HEK293 (cell line): ENCODE measurements at regions not wholly inside any gene's neighbourhood (a gene's known extent, or its start where the extent isn't known, plus 50 kb on each side); places are given as distances from the start of the nearest gene placed in this dataset.

Source experiments
- CTCF ChIA-PET: fragments of 350-600 bp; formaldehyde crosslinking; extraction: SDS; loops from one replicate; lab custom pipeline; 2021; ENCODE audit warnings: antibody characterized with exemption; lab: Yijun Ruan, JAX
- POLR2A ChIA-PET: fragments of 300-600 bp; formaldehyde crosslinking; extraction: SDS; loops from one replicate; lab custom pipeline; 2020; ENCODE audit warnings: antibody characterized with exemption, inconsistent platforms; lab: Yijun Ruan, JAX
- H3K27ac ChIP-seq: fragments of 200-500 bp; sonication (Bioruptor generic); 2 replicates; pipeline ENCODE4 v1.5.1; 2014; ENCODE audit warnings: low read depth, low read length, control low read depth, inconsistent platforms; ENCODE audit errors: extremely low read depth
- H3K36me3 ChIP-seq, 2 experiments: fragments of 200-500 bp in 1 of 2; sonication (Bioruptor generic) in 1 of 2; 1 replicate in 1 of 2; 2 replicates in 1 of 2; pipeline ENCODE4 v1.5.1; 2014 to 2017; ENCODE audit warnings: inconsistent platforms in 2 of 2, low read length in 2 of 2; ENCODE audit not compliant: control insufficient read depth in 2 of 2, insufficient read depth in 1 of 2
- H3K4me1 ChIP-seq: fragments of 200-500 bp; sonication (Bioruptor generic); 2 replicates; pipeline ENCODE4 v1.5.1; 2014; ENCODE audit warnings: mild to moderate bottlenecking, low read length, inconsistent platforms; ENCODE audit not compliant: control insufficient read depth, insufficient read depth
- H3K4me3 ChIP-seq: 2 replicates; pipeline ENCODE4 v1.5.1; 2011; ENCODE audit warnings: low read depth, mild to moderate bottlenecking, control low read depth, low read length, moderate library complexity
- H3K9me3 ChIP-seq: fragments of 200-500 bp; sonication (Bioruptor generic); 2 replicates; pipeline ENCODE4 v1.5.1; 2014; ENCODE audit warnings: low read depth, low read length, inconsistent platforms; ENCODE audit not compliant: control insufficient read depth, insufficient read depth
- GFI1B ChIP-seq: fragments of 450-650 bp; formaldehyde crosslinking; IDR thresholded peaks from 2 replicates; pipeline ENCODE4 v1.5.1; 2016; ENCODE audit warnings: missing biosample characterization, missing genetic modification characterization
- HIC1 ChIP-seq: fragments of 450-650 bp; formaldehyde crosslinking; IDR thresholded peaks from 2 replicates; pipeline ENCODE4 v1.5.1; 2016; ENCODE audit warnings: missing biosample characterization, missing genetic modification characterization
- HOXD13 ChIP-seq: sonication (generic); formaldehyde crosslinking; IDR thresholded peaks from 2 replicates; pipeline ENCODE4 v1.8.0; 2022; ENCODE audit warnings: missing genetic modification reagents, borderline replicate concordance
- IKZF3 ChIP-seq: fragments of 450-650 bp; IDR thresholded peaks from 2 replicates; pipeline ENCODE4 v1.5.0; 2018; ENCODE audit warnings: missing biosample characterization, mild to moderate bottlenecking, missing genetic modification characterization, moderate library complexity
- KLF7 ChIP-seq: fragments of 450-650 bp; formaldehyde crosslinking; IDR thresholded peaks from 2 replicates; pipeline ENCODE4 v1.5.1; 2016; ENCODE audit warnings: missing biosample characterization, missing genetic modification characterization, borderline replicate concordance
- RBAK ChIP-seq: fragments of 450-650 bp; formaldehyde crosslinking; IDR thresholded peaks from 2 replicates; pipeline ENCODE4 v1.5.1; 2016; ENCODE audit warnings: missing biosample characterization, missing genetic modification characterization
- ZBTB21 ChIP-seq: fragments of 450-650 bp; formaldehyde crosslinking; IDR thresholded peaks from 2 replicates; pipeline ENCODE4 v1.5.1; 2017; ENCODE audit warnings: missing biosample characterization, missing genetic modification characterization
- ZBTB48 ChIP-seq: fragments of 450-650 bp; formaldehyde crosslinking; IDR thresholded peaks from 2 replicates; pipeline ENCODE4 v1.5.1; 2016; ENCODE audit warnings: missing biosample characterization, missing genetic modification characterization
- ZBTB7A ChIP-seq: fragments of 450-650 bp; formaldehyde crosslinking; IDR thresholded peaks from 2 replicates; pipeline ENCODE4 v1.5.1; 2016; ENCODE audit warnings: low read depth, missing biosample characterization, missing genetic modification characterization
- ZFP3 ChIP-seq: fragments of 450-650 bp; formaldehyde crosslinking; IDR thresholded peaks from 2 replicates; pipeline ENCODE4 v1.5.1; 2016; ENCODE audit warnings: low read depth, missing biosample characterization, missing genetic modification characterization
- ZNF121 ChIP-seq: fragments of 450-650 bp; formaldehyde crosslinking; IDR thresholded peaks from 2 replicates; pipeline ENCODE4 v1.5.1; 2016; ENCODE audit warnings: missing biosample characterization, missing genetic modification characterization
- ZNF140 ChIP-seq: fragments of 450-650 bp; formaldehyde crosslinking; IDR thresholded peaks from 2 replicates; pipeline ENCODE4 v1.5.1; 2016; ENCODE audit warnings: missing biosample characterization, missing genetic modification characterization
- ZNF155 ChIP-seq: fragments of 450-650 bp; formaldehyde crosslinking; IDR thresholded peaks from 2 replicates; pipeline ENCODE4 v1.5.1; 2016; ENCODE audit warnings: missing biosample characterization, missing genetic modification characterization
- ZNF2 ChIP-seq: fragments of 450-650 bp; formaldehyde crosslinking; IDR thresholded peaks from 2 replicates; pipeline ENCODE4 v1.5.1; 2016; ENCODE audit warnings: missing biosample characterization, missing genetic modification characterization
- ZNF26 ChIP-seq: fragments of 450-650 bp; formaldehyde crosslinking; IDR thresholded peaks from 2 replicates; pipeline ENCODE4 v1.5.1; 2016; ENCODE audit warnings: missing biosample characterization, missing genetic modification characterization
- ZNF366 ChIP-seq: fragments of 450-650 bp; formaldehyde crosslinking; conservative IDR thresholded peaks from 2 replicates; pipeline ENCODE4 v1.5.1; 2016; ENCODE audit warnings: missing biosample characterization, missing genetic modification characterization
- ZNF48 ChIP-seq: fragments of 450-650 bp; formaldehyde crosslinking; IDR thresholded peaks from 2 replicates; pipeline ENCODE4 v1.5.1; 2016; ENCODE audit warnings: missing biosample characterization, missing genetic modification characterization
- ZNF555 ChIP-seq: fragments of 450-650 bp; formaldehyde crosslinking; conservative IDR thresholded peaks from 2 replicates; pipeline ENCODE4 v1.5.1; 2017; ENCODE audit warnings: missing biosample characterization, mild to moderate bottlenecking, missing genetic modification characterization, inconsistent platforms
- ZNF560 ChIP-seq: fragments of 450-650 bp; formaldehyde crosslinking; IDR thresholded peaks from 2 replicates; pipeline ENCODE4 v1.5.1; 2017; ENCODE audit warnings: missing biosample characterization, missing genetic modification characterization, borderline replicate concordance
- ZNF626 ChIP-seq: fragments of 450-650 bp; sonication (Bioruptor Pico); formaldehyde crosslinking; IDR thresholded peaks from 2 replicates; pipeline ENCODE4 v1.5.1; 2018; ENCODE audit warnings: missing biosample characterization, missing genetic modification characterization, inconsistent platforms
- ZNF677 ChIP-seq: fragments of 450-650 bp; IDR thresholded peaks from 2 replicates; pipeline ENCODE4 v1.5.0; 2018; ENCODE audit warnings: missing biosample characterization, mild to moderate bottlenecking, missing genetic modification characterization, moderate library complexity
- ZSCAN16 ChIP-seq: fragments of 450-650 bp; formaldehyde crosslinking; IDR thresholded peaks from 2 replicates; pipeline ENCODE4 v1.5.1; 2016; ENCODE audit warnings: missing biosample characterization, missing genetic modification characterization
- ZSCAN18 ChIP-seq: fragments of 450-650 bp; formaldehyde crosslinking; IDR thresholded peaks from 2 replicates; pipeline ENCODE4 v1.5.1; 2016; ENCODE audit warnings: missing biosample characterization, missing genetic modification characterization

- TF ChIP-seq HIC1 (tag by site-specific recombination) = no peak
Measured at GRCh38 chr1:56062625-56063024, 516.7 kb downstream of the PLPP3 start (continued).

GRCh38 chr1:56061824-56062223 is 517.5 kb downstream of the PLPP3 start:
- Histone ChIP-seq H3K4me1 (no peaks in the 10 kb centered on the region), H3K36me3 (no peaks in the 10 kb centered on the region), H3K4me3 (no peak overlapping the region)
- TF ChIP-seq ZNF26 (tag by site-specific recombination) (no peak), ZBTB7A (no peak), ZNF155 (no peak), ZNF140 (tag by site-specific recombination) (no peak), ZNF626 (tag by site-specific recombination) (no peak), ZSCAN18 (tag by site-specific recombination) (no peak), ZNF2 (no peak), ZNF48 (no peak), ZNF555 (no peak), ZFP3 (tag by site-specific recombination) (no peak), ZSCAN16 (no peak), ZNF560 (tag by site-specific recombination) (no peak), ZBTB48 (tag by site-specific recombination) (no peak), ZBTB21 (tag by site-specific recombination) (no peak), RBAK (no peak)
- TF ChIP-seq, all 188 proteins: peak for 0
- no peaks in the 10 kb centered on the region for H3K9me3 ChIP-seq
- CTCF ChIA-PET = no interaction called here
- H3K27ac ChIP-seq = no peak overlapping the region
- POLR2A ChIA-PET = no interaction called here

- no peaks in the 10 kb centered on the region for H3K4me1 ChIP-seq
- TF ChIP-seq IKZF3 (tag by site-specific recombination) = no peak
- no peak for TF ChIP-seq ZNF366
- no peak for TF ChIP-seq GFI1B (tag by site-specific recombination)
- no peak for TF ChIP-seq KLF7
- TF ChIP-seq HOXD13 (CRISPR knock-in tag) = no peak
- TF ChIP-seq ZNF677 = no peak
- no peak for TF ChIP-seq ZNF121 (tag by site-specific recombination)
- TF ChIP-seq, all 188 proteins: peak for 0
- H3K36me3 ChIP-seq = no peaks in the 10 kb centered on the region
- no peak overlapping the region for H3K27ac ChIP-seq
- ChIA-PET CTCF (interaction anchor here (0.7 kb wide), 1 partner anchor 85 kb away, joined by 3 read pairs; no protein-coding TSS in a partner anchor), POLR2A (no interaction called here)
- H3K9me3 ChIP-seq = no peaks in the 10 kb centered on the region
- no peak overlapping the region for H3K4me3 ChIP-seq
Measured at GRCh38 chr1:56060906-56061305, 518.5 kb downstream of the PLPP3 start.
